Esophagus muscularis mucosa (tissue), 4 donors: ENCODE measurements at regions not wholly inside any gene's neighbourhood (a gene's known extent, or its start where the extent isn't known, plus 50 kb on each side); places are given as distances from the start of the nearest gene placed in this dataset.

ENCODE experiments used
- DNase-seq: peaks from one replicate; pipeline ENCODE4 v3.0.0-alpha.2; 2017; ENCODE audit errors: extremely low spot score
- H3K27ac ChIP-seq, 4 donors: fragments of 200-600 bp; sonication (generic); replicated peaks in 1 of 4; 1 replicate in 3 of 4; 2 replicates in 1 of 4; pipeline ENCODE4 v1.5.1; 2016 to 2019; ENCODE audit warnings: mild to moderate bottlenecking in 1 of 4
- H3K27me3 ChIP-seq, 4 donors: fragments of 200-600 bp; sonication (generic); one replicate each; pipeline versions ENCODE4 v1.5.1 to v1.6.0; 2016 to 2019
- H3K36me3 ChIP-seq, 4 donors: fragments of 200-600 bp; sonication (generic); one replicate each; pipeline ENCODE4 v1.5.1; 2016 to 2019
- H3K4me1 ChIP-seq, 4 donors: fragments of 200-600 bp; sonication (generic); one replicate each; pipeline ENCODE4 v1.5.1; 2016 to 2019
- H3K4me3 ChIP-seq, 4 donors: fragments of 200-600 bp; sonication (generic); 1 replicate in 2 of 4; 2 replicates in 2 of 4; pipeline ENCODE4 v1.5.1; 2016 to 2019; ENCODE audit warnings: mild to moderate bottlenecking in 4 of 4, moderate library complexity in 1 of 4
- H3K9me3 ChIP-seq, 4 donors: fragments of 200-600 bp; sonication (generic); 1 replicate in 3 of 4; 2 replicates in 1 of 4; pipeline ENCODE4 v1.5.1; 2016 to 2019
- EP300 ChIP-seq: sonication (generic); formaldehyde crosslinking; IDR thresholded peaks from one replicate; pipeline ENCODE4 v1.6.1; 2017; ENCODE audit warnings: antibody characterized with exemption
- POLR2A ChIP-seq: fragments of 450-650 bp; IDR thresholded peaks from one replicate; pipeline ENCODE4 v1.6.1; 2017; ENCODE audit warnings: antibody characterized with exemption, moderate library complexity, mild to moderate bottlenecking, low read depth
- POLR2AphosphoS5 ChIP-seq, 2 donors: sonication (generic); formaldehyde crosslinking; IDR thresholded peaks; one replicate each; pipeline ENCODE4 v1.6.1; 2017; ENCODE audit warnings: antibody characterized with exemption in 2 of 2
- WGBS: methylation state at CpG from one replicate; pipeline ENCODE4 v1.1.5; 2018; 5-methylcytosine and 5-hydroxymethylcytosine counted together
- intact Hi-C: fragments of 100-400 bp; cut with DNase I; formaldehyde crosslinking; loops from one replicate; pipeline ENCODE4 v1.15.1; 2023
- TF ChIP-seq, protein P1 (sequence below), 3 experiments: fragments of 200-600 bp in 2 of 3; fragments of 450-650 bp in 1 of 3; sonication (generic) in 2 of 3; IDR thresholded peaks; one replicate each; pipeline ENCODE4 v1.5.1; 2017 to 2019; ENCODE audit warnings: antibody characterized with exemption in 3 of 3, mild to moderate bottlenecking in 2 of 3, moderate library complexity in 1 of 3

DNA sequence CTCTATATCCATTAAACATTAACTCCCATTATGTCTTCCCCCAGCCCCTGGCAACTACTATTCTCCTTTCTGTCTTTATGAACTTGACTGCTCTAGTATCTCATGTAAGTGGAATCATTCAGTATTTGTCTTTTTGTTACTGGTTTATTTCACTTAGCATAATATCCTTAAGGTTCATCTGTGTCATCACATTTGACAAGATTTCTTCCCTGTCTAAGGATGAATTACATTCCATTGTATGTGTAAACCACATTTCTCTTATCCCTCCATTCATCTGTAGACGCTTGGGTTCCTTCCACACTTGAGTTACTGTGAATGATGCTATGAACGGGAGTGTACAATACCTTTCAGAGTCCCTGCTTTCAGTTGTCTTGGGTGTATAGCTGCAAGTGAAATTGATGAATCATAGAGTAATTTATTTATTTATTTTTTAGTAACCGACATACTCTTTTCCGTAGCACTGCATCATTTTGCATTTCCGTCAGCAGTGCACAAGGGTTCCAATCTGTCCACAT, 399.7 kb upstream of the RBFOX1 start:
- Histone ChIP-seq H3K9me3 (no peaks in the 10 kb centered on the region), H3K4me1 (no peaks in the 10 kb centered on the region), H3K27me3 (no peaks in the 10 kb centered on the region), H3K27ac (no peak overlapping the region), H3K4me3 (no peak overlapping the region), H3K36me3 (no peaks in the 10 kb centered on the region)
- 75% methylated on average over 5 of the region's 5 CpGs for WGBS
- TF ChIP-seq, protein P1, sequence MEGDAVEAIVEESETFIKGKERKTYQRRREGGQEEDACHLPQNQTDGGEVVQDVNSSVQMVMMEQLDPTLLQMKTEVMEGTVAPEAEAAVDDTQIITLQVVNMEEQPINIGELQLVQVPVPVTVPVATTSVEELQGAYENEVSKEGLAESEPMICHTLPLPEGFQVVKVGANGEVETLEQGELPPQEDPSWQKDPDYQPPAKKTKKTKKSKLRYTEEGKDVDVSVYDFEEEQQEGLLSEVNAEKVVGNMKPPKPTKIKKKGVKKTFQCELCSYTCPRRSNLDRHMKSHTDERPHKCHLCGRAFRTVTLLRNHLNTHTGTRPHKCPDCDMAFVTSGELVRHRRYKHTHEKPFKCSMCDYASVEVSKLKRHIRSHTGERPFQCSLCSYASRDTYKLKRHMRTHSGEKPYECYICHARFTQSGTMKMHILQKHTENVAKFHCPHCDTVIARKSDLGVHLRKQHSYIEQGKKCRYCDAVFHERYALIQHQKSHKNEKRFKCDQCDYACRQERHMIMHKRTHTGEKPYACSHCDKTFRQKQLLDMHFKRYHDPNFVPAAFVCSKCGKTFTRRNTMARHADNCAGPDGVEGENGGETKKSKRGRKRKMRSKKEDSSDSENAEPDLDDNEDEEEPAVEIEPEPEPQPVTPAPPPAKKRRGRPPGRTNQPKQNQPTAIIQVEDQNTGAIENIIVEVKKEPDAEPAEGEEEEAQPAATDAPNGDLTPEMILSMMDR (IDR thresholded peaks at IDR 0.05), result no peak
- TF ChIP-seq EP300 (no peak), POLR2A (no peak), POLR2AphosphoS5 (IDR thresholded peaks at IDR 0.05) (no peak)
- intact Hi-C loops, result no loop called here
- no peak for DNase-seq

DNA sequence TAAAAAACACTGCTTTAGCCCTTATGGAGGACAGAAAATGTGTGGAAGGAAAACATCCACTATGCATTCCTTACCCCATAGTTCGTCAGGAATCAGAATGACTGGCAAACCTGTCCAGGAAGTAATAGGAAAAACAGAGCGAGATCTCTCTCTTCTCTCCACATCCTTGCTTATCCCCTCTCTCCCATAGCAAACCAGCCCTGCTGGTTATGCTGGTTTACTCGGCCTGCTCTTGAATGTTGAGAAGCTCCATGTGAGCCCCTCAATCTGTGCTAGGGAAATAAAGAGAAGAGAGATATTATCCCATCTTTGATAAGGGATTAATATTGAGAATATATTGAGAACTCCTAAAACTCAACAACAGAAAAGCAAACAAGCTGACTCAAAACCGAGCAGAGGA, 402.8 kb upstream of the RBFOX1 start:
- H3K27ac ChIP-seq, result no peak overlapping the region
- H3K27me3 ChIP-seq, result peaks cover 0 to 2% (median 0%) of the 10 kb centered on the region in 4 donors
- WGBS, result 62% methylated on average over 4 of the region's 4 CpGs
- intact Hi-C loops, result no loop called here
- TF ChIP-seq, protein P1 (IDR thresholded peaks at IDR 0.05), result no peak
- TF ChIP-seq POLR2AphosphoS5 (IDR thresholded peaks at IDR 0.05) (no peak), POLR2A (no peak), EP300 (no peak)
- DNase-seq, result no peak
- no peaks in the 10 kb centered on the region for H3K4me1 ChIP-seq
- no peak overlapping the region for H3K4me3 ChIP-seq
- H3K9me3 ChIP-seq, result no peaks in the 10 kb centered on the region
- no peaks in the 10 kb centered on the region for H3K36me3 ChIP-seq

DNA sequence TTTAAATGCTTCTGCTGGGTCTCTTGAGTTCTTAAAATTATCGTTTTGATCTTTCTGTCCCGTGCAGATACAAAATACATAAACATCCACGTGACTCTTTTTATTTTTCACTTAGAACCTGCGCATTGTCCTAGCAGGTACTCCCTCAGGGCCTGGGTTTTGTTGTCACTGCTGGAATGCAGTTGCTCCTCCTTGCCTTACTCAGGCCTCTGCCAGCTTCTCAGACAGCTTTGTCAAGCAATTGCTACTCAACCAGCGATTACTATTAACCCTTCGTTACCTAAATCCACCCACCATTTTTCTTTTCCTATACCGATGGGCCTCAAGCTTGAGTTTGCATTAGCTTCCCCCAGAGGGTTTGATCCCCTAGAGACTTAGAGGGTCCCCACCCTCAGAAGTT, 405.9 kb upstream of the RBFOX1 start:
- TF ChIP-seq POLR2AphosphoS5 (IDR thresholded peaks at IDR 0.05) (no peak), POLR2A (no peak), EP300 (no peak)
- TF ChIP-seq, protein P1 (IDR thresholded peaks at IDR 0.05), result no peak
- Histone ChIP-seq H3K27me3 (peaks cover 0 to 2% (median 0%) of the 10 kb centered on the region in 4 donors), H3K9me3 (peaks cover 0 to 2% (median 0%) of the 10 kb centered on the region in 4 donors), H3K4me1 (no peaks in the 10 kb centered on the region), H3K27ac (no peak overlapping the region), H3K36me3 (no peaks in the 10 kb centered on the region), H3K4me3 (no peak overlapping the region)
- WGBS, result 34% methylated on average over 7 of the region's 7 CpGs
- DNase-seq, result no peak
- intact Hi-C loops, result no loop called here

GRCh38 chr16:6926341-6926740, 406.3 kb upstream of the RBFOX1 start:
- Histone ChIP-seq H3K9me3 (peaks cover 0 to 2% (median 0%) of the 10 kb centered on the region in 4 donors), H3K4me1 (no peaks in the 10 kb centered on the region), H3K4me3 (no peak overlapping the region), H3K36me3 (no peaks in the 10 kb centered on the region), H3K27ac (no peak overlapping the region), H3K27me3 (peaks cover 0 to 2% (median 0%) of the 10 kb centered on the region in 4 donors)
- no peak for DNase-seq
- TF ChIP-seq POLR2AphosphoS5 (IDR thresholded peaks at IDR 0.05) (no peak), POLR2A (no peak), EP300 (no peak)
- TF ChIP-seq, protein P1 (IDR thresholded peaks at IDR 0.05), result no peak
- WGBS, result 51% methylated on average over 6 of the region's 6 CpGs
- intact Hi-C loops, result no loop called here

DNA sequence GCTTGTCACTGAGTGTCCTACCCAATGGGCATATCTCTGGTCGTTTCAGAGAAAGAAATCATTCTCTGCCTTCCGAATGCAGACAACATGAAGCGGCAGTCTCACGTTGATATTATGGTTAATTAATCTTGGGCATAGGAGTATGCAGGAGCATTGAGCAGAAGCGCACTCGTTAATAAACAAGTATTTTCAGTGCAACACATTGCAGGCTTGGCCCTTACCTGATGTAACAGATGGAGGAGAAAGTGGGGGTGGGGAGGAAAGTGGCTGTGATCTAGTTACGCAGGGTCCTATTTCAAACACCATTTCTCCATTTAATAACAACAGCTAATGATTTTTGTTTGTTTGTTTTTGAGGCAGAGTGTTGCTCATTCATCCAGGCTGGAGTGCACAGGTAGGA, 414.0 kb upstream of the RBFOX1 start:
- Histone ChIP-seq H3K4me1 (no peaks in the 10 kb centered on the region), H3K36me3 (no peaks in the 10 kb centered on the region), H3K27me3 (no peaks in the 10 kb centered on the region), H3K4me3 (no peak overlapping the region), H3K27ac (no peak overlapping the region), H3K9me3 (peaks cover 0 to 11% (median 0%) of the 10 kb centered on the region in 4 donors)
- TF ChIP-seq POLR2A (no peak), EP300 (no peak), POLR2AphosphoS5 (IDR thresholded peaks at IDR 0.05) (no peak)
- TF ChIP-seq, protein P1 (IDR thresholded peaks at IDR 0.05), result no peak
- intact Hi-C loops, result no loop called here
- no peak for DNase-seq
- 85% methylated on average over 7 of the region's 7 CpGs for WGBS
